EL (cell line): ENCODE measurements at regions not wholly inside any gene's neighbourhood (a gene's known extent, or its start where the extent isn't known, plus 50 kb on each side); places are given as distances from the start of the nearest gene placed in this dataset.
"Not testable (repeated sequence)": the region's sequence is repeated elsewhere in the genome, so short reads cannot be mapped to it uniquely, and the experiment has no call there.

Experiments
- DNase-seq: peaks from one replicate; pipeline ENCODE4 v3.0.0-alpha.2; 2016

GRCh38 chr9:43089337-43089736, 905.9 kb downstream of the SPATA31A6 start:
- DNase-seq, result not testable (repeated sequence)

GRCh38 chr9:43110376-43110775, 926.9 kb downstream of the SPATA31A6 start:
- not testable (repeated sequence) for DNase-seq

GRCh38 chr9:43112846-43113245, 929.4 kb downstream of the SPATA31A6 start:
- DNase-seq, result not testable (repeated sequence)

GRCh38 chr9:43115813-43116229, 932.4 kb downstream of the SPATA31A6 start:
- DNase-seq, result peak; percentile 10

GRCh38 chr9:43118088-43118865, 934.8 kb downstream of the SPATA31A6 start:
- DNase-seq, result not testable (repeated sequence)

GRCh38 chr9:43119565-43119964, 936.1 kb downstream of the SPATA31A6 start:
- not testable (repeated sequence) for DNase-seq

GRCh38 chr9:43119978-43120377, 936.5 kb downstream of the SPATA31A6 start:
- not testable (repeated sequence) for DNase-seq

GRCh38 chr9:43125894-43126293, 942.4 kb downstream of the SPATA31A6 start:
- DNase-seq, result not testable (repeated sequence)

- not testable (repeated sequence) for DNase-seq
Measured at GRCh38 chr9:43127026-43127775, 943.7 kb downstream of the SPATA31A6 start.

GRCh38 chr9:43127949-43128348, 944.5 kb downstream of the SPATA31A6 start:
- not testable (repeated sequence) for DNase-seq

GRCh38 chr9:43130744-43131171, 947.3 kb downstream of the SPATA31A6 start:
- peak; percentile 32 for DNase-seq

GRCh38 chr9:43135440-43135839, 952.0 kb downstream of the SPATA31A6 start:
- DNase-seq, result peak; percentile 78

- DNase-seq, result peak; percentile 13
Measured at GRCh38 chr9:43138909-43139308, 955.5 kb downstream of the SPATA31A6 start.

GRCh38 chr9:43139349-43139748, 955.9 kb downstream of the SPATA31A6 start:
- not testable (repeated sequence) for DNase-seq

GRCh38 chr9:43139878-43140608, 956.6 kb downstream of the SPATA31A6 start:
- peak; percentile 84 for DNase-seq
